ENCODE measurements at regions not wholly inside any gene's neighbourhood (a gene's known extent, or its start where the extent isn't known, plus 50 kb on each side); places are given as distances from the start of the nearest gene placed in this dataset.

GRCh38 chr14:97854918-97855317 is 1057.7 kb downstream of the VRK1 start:
- no peak for TF ChIP-seq Cebpa-rat (IDR thresholded peaks at IDR 0.05)
- H3K36me3 ChIP-seq, result no peaks in the 10 kb centered on the region
- H3K9ac ChIP-seq, result no peak overlapping the region
- H3K27me3 ChIP-seq, result no peaks in the 10 kb centered on the region
- no peak overlapping the region for H3K4me3 ChIP-seq
- no peaks in the 10 kb centered on the region for H3K4me1 ChIP-seq
- H3K4me2 ChIP-seq, result no peak overlapping the region
- H4K20me1 ChIP-seq, result no peaks in the 10 kb centered on the region
- H3K9me3 ChIP-seq (replicated peaks in 1 of 11), result no peaks in the 10 kb centered on the region
- H3K27ac ChIP-seq, result no peak overlapping the region

- no peak overlapping the region for H3K9ac ChIP-seq
- no peaks in the 10 kb centered on the region for H4K20me1 ChIP-seq
- H3K4me2 ChIP-seq, result no peak overlapping the region
- H3K4me1 ChIP-seq, result no peaks in the 10 kb centered on the region
- no peaks in the 10 kb centered on the region for H3K36me3 ChIP-seq
- H3K27ac ChIP-seq, result no peak overlapping the region
- H3K4me3 ChIP-seq, result no peak overlapping the region
- peaks cover 0 to 8% (median 4%) of the 10 kb centered on the region in 11 experiments; a peak in 4 of 22 replicates for H3K9me3 ChIP-seq (replicated peaks in 1 of 11)
- H3K27me3 ChIP-seq, result no peaks in the 10 kb centered on the region
- TF ChIP-seq Cebpa-rat (IDR thresholded peaks at IDR 0.05), result no peak
These were observed 1069.0 kb downstream of the VRK1 start for GRCh38 chr14:97866195-97866594.

- no peak for TF ChIP-seq Cebpa-rat (IDR thresholded peaks at IDR 0.05)
- H3K4me2 ChIP-seq, result no peak overlapping the region
- no peak overlapping the region for H3K4me3 ChIP-seq
- peaks cover 0 to 8% (median 4%) of the 10 kb centered on the region in 11 experiments; a peak in 4 of 22 replicates for H3K9me3 ChIP-seq (replicated peaks in 1 of 11)
- no peak overlapping the region for H3K9ac ChIP-seq
- no peaks in the 10 kb centered on the region for H3K4me1 ChIP-seq
- no peaks in the 10 kb centered on the region for H3K27me3 ChIP-seq
- H3K36me3 ChIP-seq, result no peaks in the 10 kb centered on the region
- H3K27ac ChIP-seq, result no peak overlapping the region
- no peaks in the 10 kb centered on the region for H4K20me1 ChIP-seq
These were observed 1069.5 kb downstream of the VRK1 start for GRCh38 chr14:97866664-97867063.

- Histone ChIP-seq H3K9me3 (replicated peaks in 1 of 11) (peaks cover 0 to 3% (median 0%) of the 10 kb centered on the region in 11 experiments; a peak in 4 of 22 replicates), H3K9ac (no peak overlapping the region), H3K36me3 (no peaks in the 10 kb centered on the region), H4K20me1 (no peaks in the 10 kb centered on the region), H3K27me3 (no peaks in the 10 kb centered on the region), H3K27ac (no peak overlapping the region), H3K4me2 (no peak overlapping the region), H3K4me1 (no peaks in the 10 kb centered on the region), H3K4me3 (no peak overlapping the region)
- no peak for TF ChIP-seq Cebpa-rat (IDR thresholded peaks at IDR 0.05)
These were observed 1076.1 kb downstream of the VRK1 start for GRCh38 chr14:97873291-97873690.

- peaks cover 0 to 6% (median 0%) of the 10 kb centered on the region in 10 experiments; a peak in 1 of 20 replicates for H3K4me1 ChIP-seq
- no peak overlapping the region for H3K27ac ChIP-seq
- H3K36me3 ChIP-seq, result no peaks in the 10 kb centered on the region
- H3K9me3 ChIP-seq (replicated peaks in 1 of 11), result no peaks in the 10 kb centered on the region
- TF ChIP-seq Cebpa-rat (IDR thresholded peaks at IDR 0.05), result no peak
- H3K27me3 ChIP-seq, result no peaks in the 10 kb centered on the region
- no peak overlapping the region for H3K4me3 ChIP-seq
- no peak overlapping the region for H3K4me2 ChIP-seq
- H3K9ac ChIP-seq, result no peak overlapping the region
- no peaks in the 10 kb centered on the region for H4K20me1 ChIP-seq
These were observed 1077.2 kb downstream of the VRK1 start for GRCh38 chr14:97874394-97874793.

GRCh38 chr14:97878206-97878605 is 1081.0 kb downstream of the VRK1 start:
- no peaks in the 10 kb centered on the region for H3K27me3 ChIP-seq
- H3K4me3 ChIP-seq, result no peak overlapping the region
- no peak overlapping the region for H3K4me2 ChIP-seq
- H3K36me3 ChIP-seq, result no peaks in the 10 kb centered on the region
- no peak for TF ChIP-seq Cebpa-rat (IDR thresholded peaks at IDR 0.05)
- H3K27ac ChIP-seq, result no peak overlapping the region
- H3K9me3 ChIP-seq (replicated peaks in 1 of 11), result no peaks in the 10 kb centered on the region
- H3K4me1 ChIP-seq, result peaks cover 0 to 6% (median 0%) of the 10 kb centered on the region in 10 experiments; a peak in 1 of 20 replicates
- H3K9ac ChIP-seq, result no peak overlapping the region
- no peaks in the 10 kb centered on the region for H4K20me1 ChIP-seq

- Histone ChIP-seq H3K9ac (no peak overlapping the region), H3K4me2 (peak overlapping the region in 3 of 11 experiments; percentile 6 to 20 (median 12); a peak in 1 of 22 replicates), H3K9me3 (replicated peaks in 1 of 11) (no peaks in the 10 kb centered on the region), H3K4me1 (peaks cover 0 to 6% (median 0%) of the 10 kb centered on the region in 10 experiments; a peak in 1 of 20 replicates), H4K20me1 (no peaks in the 10 kb centered on the region), H3K4me3 (no peak overlapping the region), H3K27ac (no peak overlapping the region), H3K27me3 (no peaks in the 10 kb centered on the region), H3K36me3 (no peaks in the 10 kb centered on the region)
- TF ChIP-seq Cebpa-rat (IDR thresholded peaks at IDR 0.05), result no peak
These were observed 1081.5 kb downstream of the VRK1 start for GRCh38 chr14:97878727-97879126.

GRCh38 chr14:97887690-97888089 is 1090.5 kb downstream of the VRK1 start:
- Histone ChIP-seq H3K4me2 (no peak overlapping the region), H3K36me3 (no peaks in the 10 kb centered on the region), H3K9ac (no peak overlapping the region), H4K20me1 (no peaks in the 10 kb centered on the region), H3K9me3 (replicated peaks in 1 of 11) (peaks cover 0 to 17% (median 0%) of the 10 kb centered on the region in 11 experiments; a peak in 7 of 22 replicates), H3K4me1 (no peaks in the 10 kb centered on the region), H3K27ac (no peak overlapping the region), H3K27me3 (no peaks in the 10 kb centered on the region), H3K4me3 (no peak overlapping the region)
- TF ChIP-seq Cebpa-rat (IDR thresholded peaks at IDR 0.05), result no peak

GRCh38 chr14:97888331-97888730 is 1091.1 kb downstream of the VRK1 start:
- Histone ChIP-seq H3K27ac (no peak overlapping the region), H3K9me3 (replicated peaks in 1 of 11) (peaks cover 0 to 17% (median 0%) of the 10 kb centered on the region in 11 experiments; a peak in 7 of 22 replicates), H4K20me1 (no peaks in the 10 kb centered on the region), H3K27me3 (no peaks in the 10 kb centered on the region), H3K36me3 (no peaks in the 10 kb centered on the region), H3K4me2 (no peak overlapping the region), H3K4me3 (no peak overlapping the region), H3K9ac (no peak overlapping the region), H3K4me1 (no peaks in the 10 kb centered on the region)
- no peak for TF ChIP-seq Cebpa-rat (IDR thresholded peaks at IDR 0.05)

GRCh38 chr14:97891515-97891914 is 1094.3 kb downstream of the VRK1 start:
- peaks cover 0 to 17% (median 0%) of the 10 kb centered on the region in 11 experiments; a peak in 7 of 22 replicates for H3K9me3 ChIP-seq (replicated peaks in 1 of 11)
- H3K36me3 ChIP-seq, result no peaks in the 10 kb centered on the region
- H4K20me1 ChIP-seq, result no peaks in the 10 kb centered on the region
- no peaks in the 10 kb centered on the region for H3K27me3 ChIP-seq
- TF ChIP-seq Cebpa-rat (IDR thresholded peaks at IDR 0.05), result no peak
- H3K27ac ChIP-seq, result no peak overlapping the region
- H3K4me3 ChIP-seq, result no peak overlapping the region
- H3K4me1 ChIP-seq, result no peaks in the 10 kb centered on the region
- no peak overlapping the region for H3K9ac ChIP-seq
- no peak overlapping the region for H3K4me2 ChIP-seq

All from BLaER1 treated with 17β-estradiol and CSF1 and Interleukin-3, amounts not matched to agents 10 nM and 100 nM (cell line).